A549 (cell line): ENCODE measurements at regions not wholly inside any gene's neighbourhood (a gene's known extent, or its start where the extent isn't known, plus 50 kb on each side); places are given as distances from the start of the nearest gene placed in this dataset.

Experiments
- CBX8 ChIP-seq: fragments of 200-600 bp; sonication (generic); IDR thresholded peaks from 2 replicates; pipeline ENCODE4 v1.6.1; 2016
- POLR2A ChIP-seq: IDR thresholded peaks from 2 replicates; pipeline ENCODE4 v1.6.1; 2012; ENCODE audit warnings: mild to moderate bottlenecking, low read length
- TF ChIP-seq, protein P1 (sequence below): fragments of >200 bp; sonication (Bioruptor Twin); formaldehyde crosslinking; IDR thresholded peaks from 3 replicates; pipeline ENCODE4 v1.5.1; 2016

DNA sequence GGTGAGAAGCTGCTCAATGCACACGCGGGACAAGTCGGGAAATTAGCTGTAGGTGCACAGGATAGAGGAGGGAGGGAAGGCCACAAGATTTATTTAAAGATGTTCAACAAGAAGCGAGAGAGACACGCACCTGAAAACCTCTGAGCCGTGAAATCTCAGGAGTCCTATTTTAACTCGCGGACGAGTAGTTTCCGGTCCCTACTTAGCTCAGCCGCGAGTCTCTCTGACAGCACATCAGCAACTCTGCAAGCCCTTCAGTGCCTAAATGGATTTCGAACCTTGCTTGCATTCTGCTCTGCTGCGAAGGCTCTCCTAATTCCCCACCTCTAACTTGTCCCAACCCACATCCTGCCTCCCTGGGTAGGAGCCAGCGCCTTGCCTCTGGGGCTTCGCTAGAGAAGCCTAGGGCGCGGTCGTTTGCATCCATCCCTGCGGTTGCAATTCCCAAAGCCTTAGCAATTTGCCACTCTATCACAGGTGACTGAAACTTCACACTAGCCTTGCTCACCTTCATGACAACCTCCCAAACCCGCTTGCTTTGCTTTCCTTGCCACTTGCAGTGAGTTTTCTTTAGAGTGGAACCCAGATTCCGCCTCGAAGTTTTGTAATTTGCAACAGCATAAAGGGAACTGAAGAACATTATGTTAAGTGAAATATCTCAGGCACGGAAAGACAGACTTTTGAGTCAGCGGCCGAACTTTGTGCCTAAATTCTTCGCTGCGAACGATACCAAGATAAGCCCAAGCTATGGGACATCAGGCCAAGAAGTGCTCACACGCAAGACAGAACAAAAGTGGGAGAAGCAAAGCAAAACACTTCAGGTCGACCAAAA lies 202.8 kb downstream of the KDM5D start:
- TF ChIP-seq POLR2A: no peak
- TF ChIP-seq, protein P1, sequence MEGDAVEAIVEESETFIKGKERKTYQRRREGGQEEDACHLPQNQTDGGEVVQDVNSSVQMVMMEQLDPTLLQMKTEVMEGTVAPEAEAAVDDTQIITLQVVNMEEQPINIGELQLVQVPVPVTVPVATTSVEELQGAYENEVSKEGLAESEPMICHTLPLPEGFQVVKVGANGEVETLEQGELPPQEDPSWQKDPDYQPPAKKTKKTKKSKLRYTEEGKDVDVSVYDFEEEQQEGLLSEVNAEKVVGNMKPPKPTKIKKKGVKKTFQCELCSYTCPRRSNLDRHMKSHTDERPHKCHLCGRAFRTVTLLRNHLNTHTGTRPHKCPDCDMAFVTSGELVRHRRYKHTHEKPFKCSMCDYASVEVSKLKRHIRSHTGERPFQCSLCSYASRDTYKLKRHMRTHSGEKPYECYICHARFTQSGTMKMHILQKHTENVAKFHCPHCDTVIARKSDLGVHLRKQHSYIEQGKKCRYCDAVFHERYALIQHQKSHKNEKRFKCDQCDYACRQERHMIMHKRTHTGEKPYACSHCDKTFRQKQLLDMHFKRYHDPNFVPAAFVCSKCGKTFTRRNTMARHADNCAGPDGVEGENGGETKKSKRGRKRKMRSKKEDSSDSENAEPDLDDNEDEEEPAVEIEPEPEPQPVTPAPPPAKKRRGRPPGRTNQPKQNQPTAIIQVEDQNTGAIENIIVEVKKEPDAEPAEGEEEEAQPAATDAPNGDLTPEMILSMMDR: no peak
- TF ChIP-seq CBX8: no peak
